BJ (cell line): ENCODE measurements at regions not wholly inside any gene's neighbourhood (a gene's known extent, or its start where the extent isn't known, plus 50 kb on each side); places are given as distances from the start of the nearest gene placed in this dataset.

Experiments
- CTCF ChIA-PET: fragments of 350-600 bp; formaldehyde crosslinking; extraction: SDS; loops from one replicate; lab custom pipeline; 2021; ENCODE audit warnings: antibody characterized with exemption, inconsistent platforms; lab: Yijun Ruan, JAX
- POLR2A ChIA-PET: fragments of 300-600 bp; sonication (Branson Sonifier 250); formaldehyde crosslinking; extraction: SDS; loops from one replicate; lab custom pipeline; 2021; ENCODE audit warnings: antibody characterized with exemption; lab: Charles Lee
- DNase-seq: peaks from one replicate; pipeline ENCODE4 v3.0.0-alpha.2; 2011; ENCODE audit warnings: low read depth
- H3K27me3 ChIP-seq: 2 replicates; pipeline ENCODE4 v1.6.0; 2011; ENCODE audit warnings: low read length; ENCODE audit not compliant: control insufficient read depth, insufficient read depth
- H3K36me3 ChIP-seq: 2 replicates; pipeline ENCODE4 v1.5.1; 2011; ENCODE audit warnings: low read length; ENCODE audit not compliant: control insufficient read depth, insufficient read depth
- H3K4me3 ChIP-seq: 2 replicates; pipeline ENCODE4 v1.5.1; 2011; ENCODE audit warnings: low read depth, mild to moderate bottlenecking, control low read depth, low read length
- CTCF ChIP-seq: IDR thresholded peaks from 2 replicates; pipeline ENCODE4 v1.5.1; 2011; ENCODE audit warnings: low read depth, mild to moderate bottlenecking, control low read depth, inconsistent platforms, low read length, moderate library complexity; ENCODE audit not compliant: insufficient read depth

GRCh38 chr5:165844571-165844970 is 2339.2 kb downstream of the MAT2B start:
- POLR2A ChIA-PET = no interaction called here
- CTCF ChIA-PET = no interaction called here
- Histone ChIP-seq H3K4me3 (no peak overlapping the region), H3K36me3 (no peaks in the 10 kb centered on the region), H3K27me3 (no peaks in the 10 kb centered on the region)
- no peak for TF ChIP-seq CTCF
- DNase-seq = no peak

GRCh38 chr5:165858118-165858517 is 2352.7 kb downstream of the MAT2B start:
- Histone ChIP-seq H3K36me3 (no peaks in the 10 kb centered on the region), H3K27me3 (no peaks in the 10 kb centered on the region), H3K4me3 (no peak overlapping the region)
- POLR2A ChIA-PET = no interaction called here
- no peak for DNase-seq
- CTCF ChIA-PET = no interaction called here
- no peak for TF ChIP-seq CTCF

GRCh38 chr5:165859251-165859650 is 2353.8 kb downstream of the MAT2B start:
- no peak for TF ChIP-seq CTCF
- POLR2A ChIA-PET = no interaction called here

GRCh38 chr5:165863239-165863638 is 2357.8 kb downstream of the MAT2B start:
- no peak for DNase-seq
- no peak overlapping the region for H3K4me3 ChIP-seq
- H3K27me3 ChIP-seq = no peaks in the 10 kb centered on the region
- ChIA-PET CTCF (interaction anchor here (0.7 kb wide), 1 partner anchor 1283 kb away, joined by 3 read pairs; no protein-coding TSS in a partner anchor), POLR2A (no interaction called here)
- TF ChIP-seq CTCF = no peak
- H3K36me3 ChIP-seq = no peaks in the 10 kb centered on the region

More at GRCh38 chr5:165859251-165859650, 2353.8 kb downstream of the MAT2B start:
- no peak for DNase-seq
- H3K27me3 ChIP-seq = no peaks in the 10 kb centered on the region
- CTCF ChIA-PET = no interaction called here
- no peak overlapping the region for H3K4me3 ChIP-seq
- H3K36me3 ChIP-seq = no peaks in the 10 kb centered on the region

GRCh38 chr5:165871291-165871690 is 2365.9 kb downstream of the MAT2B start:
- ChIA-PET CTCF (interaction anchor here (0.6 kb wide), 1 partner anchor 19 kb away, joined by 3 read pairs; no protein-coding TSS in a partner anchor), POLR2A (no interaction called here)
- no peak for DNase-seq
- Histone ChIP-seq H3K27me3 (no peaks in the 10 kb centered on the region), H3K4me3 (no peak overlapping the region), H3K36me3 (no peaks in the 10 kb centered on the region)
- no peak for TF ChIP-seq CTCF
